Liver (tissue), 8 donors: ENCODE measurements at regions not wholly inside any gene's neighbourhood (a gene's known extent, or its start where the extent isn't known, plus 50 kb on each side); places are given as distances from the start of the nearest gene placed in this dataset.

Experiments
- DNase-seq: peaks from one replicate; pipeline ENCODE4 v3.0.0-alpha.2; 2017; ENCODE audit warnings: low spot score
- H3K27ac ChIP-seq, 2 donors: one replicate each; pipeline ENCODE4 v1.7.0; 2013; ENCODE audit warnings: inconsistent platforms in 2 of 2, low read length in 2 of 2, control low read depth in 1 of 2, low read depth in 1 of 2, mild to moderate bottlenecking in 1 of 2
- H3K27me3 ChIP-seq, 4 donors: one replicate each; pipeline versions ENCODE4 v1.6.1 to v1.7.0; 2013; ENCODE audit warnings: low read length in 3 of 4, inconsistent platforms in 1 of 4, mild to moderate bottlenecking in 1 of 4, moderate library complexity in 1 of 4; ENCODE audit not compliant: control insufficient read depth in 4 of 4, insufficient read depth in 4 of 4
- H3K36me3 ChIP-seq, 4 donors: one replicate each; pipeline versions ENCODE4 v1.6.1 to v1.7.0; 2013; ENCODE audit warnings: low read length in 3 of 4, mild to moderate bottlenecking in 3 of 4, low read depth in 1 of 4, moderate library complexity in 1 of 4; ENCODE audit not compliant: control insufficient read depth in 4 of 4, insufficient read depth in 3 of 4
- H3K4me1 ChIP-seq, 4 donors: one replicate each; pipeline versions ENCODE4 v1.6.1 to v1.7.0; 2013; ENCODE audit warnings: low read length in 3 of 4, mild to moderate bottlenecking in 3 of 4, moderate library complexity in 1 of 4; ENCODE audit not compliant: control insufficient read depth in 4 of 4, insufficient read depth in 4 of 4
- H3K4me3 ChIP-seq, 3 donors: one replicate each; pipeline versions ENCODE4 v1.6.1 to v1.7.0; 2013; ENCODE audit warnings: low read length in 3 of 3, control low read depth in 1 of 3, low read depth in 1 of 3, mild to moderate bottlenecking in 1 of 3
- H3K9ac ChIP-seq, 2 donors: one replicate each; pipeline ENCODE4 v1.7.0; 2013; ENCODE audit warnings: low read length in 2 of 2, mild to moderate bottlenecking in 2 of 2, moderate library complexity in 2 of 2, control low read depth in 1 of 2, low read depth in 1 of 2
- H3K9me3 ChIP-seq, 4 donors: one replicate each; pipeline versions ENCODE4 v1.6.1 to v1.7.0; 2013; ENCODE audit warnings: low read length in 3 of 4; ENCODE audit not compliant: control insufficient read depth in 4 of 4
- EGR1 ChIP-seq, 2 donors: IDR thresholded peaks; 2 replicates each; pipeline ENCODE4 v1.6.1; 2016 to 2018; ENCODE audit warnings: antibody characterized with exemption in 2 of 2, low read depth in 2 of 2
- FOXA1 ChIP-seq: IDR thresholded peaks from 2 replicates; pipeline ENCODE4 v1.6.1; 2016; ENCODE audit warnings: antibody characterized with exemption
- FOXA2 ChIP-seq: IDR thresholded peaks from 2 replicates; pipeline ENCODE4 v1.6.1; 2016; ENCODE audit warnings: antibody characterized with exemption
- GABPA ChIP-seq, 2 donors: IDR thresholded peaks in 1 of 2; conservative IDR thresholded peaks in 1 of 2; 2 replicates each; pipeline ENCODE4 v1.6.1; 2016; ENCODE audit warnings: antibody characterized with exemption in 2 of 2, mild to moderate bottlenecking in 1 of 2, moderate library complexity in 1 of 2
- HNF4A ChIP-seq, 2 donors: conservative IDR thresholded peaks; 2 replicates each; pipeline ENCODE4 v1.6.1; 2016; ENCODE audit warnings: antibody characterized with exemption in 2 of 2, mild to moderate bottlenecking in 2 of 2
- HNF4G ChIP-seq: IDR thresholded peaks from 2 replicates; pipeline ENCODE4 v1.6.1; 2016; ENCODE audit warnings: antibody characterized with exemption
- JUND ChIP-seq, 2 donors: IDR thresholded peaks; 2 replicates each; pipeline ENCODE4 v1.6.1; 2016; ENCODE audit warnings: antibody characterized with exemption in 2 of 2
- NR2F2 ChIP-seq: IDR thresholded peaks from 2 replicates; pipeline ENCODE4 v1.6.1; 2016; ENCODE audit warnings: antibody characterized with exemption
- RAD21 ChIP-seq, 2 donors: IDR thresholded peaks; 2 replicates each; pipeline ENCODE4 v1.6.1; 2016; ENCODE audit warnings: antibody characterized with exemption in 2 of 2, mild to moderate bottlenecking in 2 of 2
- RXRA ChIP-seq, 2 donors: IDR thresholded peaks; 2 replicates each; pipeline ENCODE4 v1.6.1; 2017 to 2018; ENCODE audit warnings: antibody characterized with exemption in 2 of 2, mild to moderate bottlenecking in 1 of 2
- SP1 ChIP-seq: IDR thresholded peaks from 2 replicates; pipeline ENCODE4 v1.6.1; 2018; ENCODE audit warnings: antibody characterized with exemption, mild to moderate bottlenecking
- TAF1 ChIP-seq: conservative IDR thresholded peaks from 2 replicates; pipeline ENCODE4 v1.6.1; 2016; ENCODE audit warnings: antibody characterized with exemption, mild to moderate bottlenecking
- YY1 ChIP-seq: IDR thresholded peaks from 2 replicates; pipeline ENCODE4 v1.6.1; 2016; ENCODE audit warnings: antibody characterized with exemption, mild to moderate bottlenecking
- WGBS: extraction: QIAGEN DNeasy Blood & Tissue Kit; methylation state at CpG from one replicate; pipeline ENCODE4 v1.1.7; 2013; 5-methylcytosine and 5-hydroxymethylcytosine counted together
- TF ChIP-seq, protein P1 (sequence below): IDR thresholded peaks from 2 replicates; pipeline ENCODE4 v1.6.1; 2016; ENCODE audit warnings: antibody characterized with exemption
- TF ChIP-seq, protein P2 (sequence below): IDR thresholded peaks from 2 replicates; pipeline ENCODE4 v1.6.1; 2016; ENCODE audit warnings: antibody characterized with exemption
- TF ChIP-seq, protein P3 (sequence below): fragments of 150-350 bp; IDR thresholded peaks from 2 replicates; pipeline ENCODE4 v1.5.1; 2017; ENCODE audit warnings: improper control_type of control experiment, low read depth, low read length; ENCODE audit not compliant: missing input control
- TF ChIP-seq, protein P4 (sequence below): IDR thresholded peaks from 2 replicates; pipeline ENCODE4 v1.6.1; 2016; ENCODE audit warnings: antibody characterized with exemption
- TF ChIP-seq, protein P5 (sequence below): IDR thresholded peaks from 2 replicates; pipeline ENCODE4 v1.6.1; 2016; ENCODE audit warnings: antibody characterized with exemption, mild to moderate bottlenecking
- donor health status: healthy.
- donor health status: healthy.
- donor health status: healthy.
- donor health status: healthy.
- donor health status: healthy.

DNA sequence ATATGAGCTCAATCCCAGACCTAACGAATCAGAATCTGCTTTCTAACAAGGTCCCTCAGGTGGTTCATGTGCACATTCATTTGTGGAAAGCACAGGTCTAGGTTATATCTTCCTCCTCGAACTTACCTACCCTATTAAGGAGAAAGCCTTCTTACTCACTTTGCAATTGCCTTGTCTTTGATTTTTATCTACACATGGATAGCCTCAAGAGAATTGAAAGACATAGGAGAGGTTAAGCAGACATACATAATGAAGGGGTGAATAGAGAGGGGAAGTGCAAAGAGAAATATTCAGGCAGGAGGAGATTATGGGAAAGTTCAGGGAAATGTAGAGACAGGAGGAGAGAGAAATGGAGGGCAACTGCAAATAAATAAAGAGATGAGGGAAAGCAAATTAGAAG is 422.9 kb upstream of the ADAMTS9 start:
- Histone ChIP-seq H3K27me3 (peaks cover 0 to 2% (median 0%) of the 10 kb centered on the region in 4 donors), H3K36me3 (no peaks in the 10 kb centered on the region), H3K27ac (no peak overlapping the region), H3K4me1 (no peaks in the 10 kb centered on the region), H3K9ac (no peak overlapping the region), H3K4me3 (no peak overlapping the region), H3K9me3 (no peaks in the 10 kb centered on the region)
- no peak for DNase-seq
- 73% methylated on average over 2 of the region's 2 CpGs for WGBS
- TF ChIP-seq, protein P1, sequence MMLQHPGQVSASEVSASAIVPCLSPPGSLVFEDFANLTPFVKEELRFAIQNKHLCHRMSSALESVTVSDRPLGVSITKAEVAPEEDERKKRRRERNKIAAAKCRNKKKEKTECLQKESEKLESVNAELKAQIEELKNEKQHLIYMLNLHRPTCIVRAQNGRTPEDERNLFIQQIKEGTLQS = no peak
- TF ChIP-seq YY1 (no peak), HNF4A (conservative IDR thresholded peaks at IDR 0.05) (no peak), RXRA (IDR thresholded peaks at IDR 0.05) (no peak), GABPA (IDR thresholded peaks at IDR 0.05 in 1 of 2, conservative IDR thresholded peaks at IDR 0.05 in 1 of 2) (no peak), FOXA1 (no peak), RAD21 (IDR thresholded peaks at IDR 0.05) (no peak), FOXA2 (no peak), TAF1 (no peak), HNF4G (no peak), NR2F2 (no peak), JUND (IDR thresholded peaks at IDR 0.05) (no peak), EGR1 (IDR thresholded peaks at IDR 0.05; ENCODE audit: low read depth in 2 of 2) (no peak), SP1 (no peak)
- TF ChIP-seq, protein P2, sequence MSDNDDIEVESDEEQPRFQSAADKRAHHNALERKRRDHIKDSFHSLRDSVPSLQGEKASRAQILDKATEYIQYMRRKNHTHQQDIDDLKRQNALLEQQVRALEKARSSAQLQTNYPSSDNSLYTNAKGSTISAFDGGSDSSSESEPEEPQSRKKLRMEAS = no peak
- TF ChIP-seq, protein P3, sequence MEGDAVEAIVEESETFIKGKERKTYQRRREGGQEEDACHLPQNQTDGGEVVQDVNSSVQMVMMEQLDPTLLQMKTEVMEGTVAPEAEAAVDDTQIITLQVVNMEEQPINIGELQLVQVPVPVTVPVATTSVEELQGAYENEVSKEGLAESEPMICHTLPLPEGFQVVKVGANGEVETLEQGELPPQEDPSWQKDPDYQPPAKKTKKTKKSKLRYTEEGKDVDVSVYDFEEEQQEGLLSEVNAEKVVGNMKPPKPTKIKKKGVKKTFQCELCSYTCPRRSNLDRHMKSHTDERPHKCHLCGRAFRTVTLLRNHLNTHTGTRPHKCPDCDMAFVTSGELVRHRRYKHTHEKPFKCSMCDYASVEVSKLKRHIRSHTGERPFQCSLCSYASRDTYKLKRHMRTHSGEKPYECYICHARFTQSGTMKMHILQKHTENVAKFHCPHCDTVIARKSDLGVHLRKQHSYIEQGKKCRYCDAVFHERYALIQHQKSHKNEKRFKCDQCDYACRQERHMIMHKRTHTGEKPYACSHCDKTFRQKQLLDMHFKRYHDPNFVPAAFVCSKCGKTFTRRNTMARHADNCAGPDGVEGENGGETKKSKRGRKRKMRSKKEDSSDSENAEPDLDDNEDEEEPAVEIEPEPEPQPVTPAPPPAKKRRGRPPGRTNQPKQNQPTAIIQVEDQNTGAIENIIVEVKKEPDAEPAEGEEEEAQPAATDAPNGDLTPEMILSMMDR = no peak
- TF ChIP-seq, protein P4, sequence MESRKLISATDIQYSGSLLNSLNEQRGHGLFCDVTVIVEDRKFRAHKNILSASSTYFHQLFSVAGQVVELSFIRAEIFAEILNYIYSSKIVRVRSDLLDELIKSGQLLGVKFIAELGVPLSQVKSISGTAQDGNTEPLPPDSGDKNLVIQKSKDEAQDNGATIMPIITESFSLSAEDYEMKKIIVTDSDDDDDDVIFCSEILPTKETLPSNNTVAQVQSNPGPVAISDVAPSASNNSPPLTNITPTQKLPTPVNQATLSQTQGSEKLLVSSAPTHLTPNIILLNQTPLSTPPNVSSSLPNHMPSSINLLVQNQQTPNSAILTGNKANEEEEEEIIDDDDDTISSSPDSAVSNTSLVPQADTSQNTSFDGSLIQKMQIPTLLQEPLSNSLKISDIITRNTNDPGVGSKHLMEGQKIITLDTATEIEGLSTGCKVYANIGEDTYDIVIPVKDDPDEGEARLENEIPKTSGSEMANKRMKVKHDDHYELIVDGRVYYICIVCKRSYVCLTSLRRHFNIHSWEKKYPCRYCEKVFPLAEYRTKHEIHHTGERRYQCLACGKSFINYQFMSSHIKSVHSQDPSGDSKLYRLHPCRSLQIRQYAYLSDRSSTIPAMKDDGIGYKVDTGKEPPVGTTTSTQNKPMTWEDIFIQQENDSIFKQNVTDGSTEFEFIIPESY = no peak
- TF ChIP-seq, protein P5, sequence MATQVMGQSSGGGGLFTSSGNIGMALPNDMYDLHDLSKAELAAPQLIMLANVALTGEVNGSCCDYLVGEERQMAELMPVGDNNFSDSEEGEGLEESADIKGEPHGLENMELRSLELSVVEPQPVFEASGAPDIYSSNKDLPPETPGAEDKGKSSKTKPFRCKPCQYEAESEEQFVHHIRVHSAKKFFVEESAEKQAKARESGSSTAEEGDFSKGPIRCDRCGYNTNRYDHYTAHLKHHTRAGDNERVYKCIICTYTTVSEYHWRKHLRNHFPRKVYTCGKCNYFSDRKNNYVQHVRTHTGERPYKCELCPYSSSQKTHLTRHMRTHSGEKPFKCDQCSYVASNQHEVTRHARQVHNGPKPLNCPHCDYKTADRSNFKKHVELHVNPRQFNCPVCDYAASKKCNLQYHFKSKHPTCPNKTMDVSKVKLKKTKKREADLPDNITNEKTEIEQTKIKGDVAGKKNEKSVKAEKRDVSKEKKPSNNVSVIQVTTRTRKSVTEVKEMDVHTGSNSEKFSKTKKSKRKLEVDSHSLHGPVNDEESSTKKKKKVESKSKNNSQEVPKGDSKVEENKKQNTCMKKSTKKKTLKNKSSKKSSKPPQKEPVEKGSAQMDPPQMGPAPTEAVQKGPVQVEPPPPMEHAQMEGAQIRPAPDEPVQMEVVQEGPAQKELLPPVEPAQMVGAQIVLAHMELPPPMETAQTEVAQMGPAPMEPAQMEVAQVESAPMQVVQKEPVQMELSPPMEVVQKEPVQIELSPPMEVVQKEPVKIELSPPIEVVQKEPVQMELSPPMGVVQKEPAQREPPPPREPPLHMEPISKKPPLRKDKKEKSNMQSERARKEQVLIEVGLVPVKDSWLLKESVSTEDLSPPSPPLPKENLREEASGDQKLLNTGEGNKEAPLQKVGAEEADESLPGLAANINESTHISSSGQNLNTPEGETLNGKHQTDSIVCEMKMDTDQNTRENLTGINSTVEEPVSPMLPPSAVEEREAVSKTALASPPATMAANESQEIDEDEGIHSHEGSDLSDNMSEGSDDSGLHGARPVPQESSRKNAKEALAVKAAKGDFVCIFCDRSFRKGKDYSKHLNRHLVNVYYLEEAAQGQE = no peak
